ENCODE measurements at regions not wholly inside any gene's neighbourhood (a gene's known extent, or its start where the extent isn't known, plus 50 kb on each side); places are given as distances from the start of the nearest gene placed in this dataset.

DNA sequence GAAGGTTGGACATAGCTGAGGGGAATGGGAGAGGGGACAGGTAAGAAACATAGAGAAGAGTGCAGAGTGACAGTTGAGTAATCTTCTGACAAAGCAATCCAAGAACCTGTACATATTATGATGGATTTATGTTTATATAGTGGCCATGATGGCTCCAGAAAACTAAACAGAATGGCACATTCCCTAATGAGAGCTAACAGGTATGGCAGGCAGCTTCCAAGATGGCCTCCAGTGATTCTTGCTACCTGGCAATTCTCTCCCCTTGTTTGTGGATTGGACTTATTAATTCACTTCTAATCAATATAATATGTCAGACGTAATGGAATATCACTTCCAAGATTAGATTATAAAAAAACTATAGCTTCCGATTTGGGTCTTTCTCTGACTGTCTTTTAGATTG lies 359.5 kb downstream of the DTHD1 start:
- no peak overlapping the region for H3K27ac ChIP-seq (ENCODE audit: extremely low read depth, low read depth, low read length)
- TF ChIP-seq ZNF366 (tag by site-specific recombination; conservative IDR thresholded peaks at IDR 0.05), result no peak
- no peak for TF ChIP-seq BCL11A (tag by site-specific recombination; IDR thresholded peaks at IDR 0.05; ENCODE audit: low read depth)
- TF ChIP-seq SCRT2 (tag by site-specific recombination; IDR thresholded peaks at IDR 0.05), result no peak
- TF ChIP-seq, protein P1, sequence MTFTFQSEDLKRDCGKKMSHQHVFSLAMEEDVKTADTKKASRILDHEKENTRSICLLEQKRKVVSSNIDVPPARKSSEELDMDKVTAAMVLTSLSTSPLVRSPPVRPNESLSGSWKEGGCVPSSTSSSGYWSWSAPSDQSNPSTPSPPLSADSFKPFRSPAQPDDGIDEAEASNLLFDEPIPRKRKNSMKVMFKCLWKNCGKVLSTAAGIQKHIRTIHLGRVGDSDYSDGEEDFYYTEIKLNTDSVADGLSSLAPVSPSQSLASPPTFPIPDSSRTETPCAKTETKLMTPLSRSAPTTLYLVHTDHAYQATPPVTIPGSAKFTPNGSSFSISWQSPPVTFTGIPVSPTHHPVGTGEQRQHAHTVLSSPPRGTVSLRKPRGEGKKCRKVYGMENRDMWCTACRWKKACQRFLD (tag by site-specific recombination; IDR thresholded peaks at IDR 0.05), result no peak
- no peak for TF ChIP-seq ZBTB48 (tag by site-specific recombination; IDR thresholded peaks at IDR 0.05)
- no peak for TF ChIP-seq KLF9 (tag by site-specific recombination; IDR thresholded peaks at IDR 0.05; ENCODE audit: low read depth)
- no peak for TF ChIP-seq REPIN1 (tag by site-specific recombination; IDR thresholded peaks at IDR 0.05; ENCODE audit: low read depth)
- TF ChIP-seq, protein P2, sequence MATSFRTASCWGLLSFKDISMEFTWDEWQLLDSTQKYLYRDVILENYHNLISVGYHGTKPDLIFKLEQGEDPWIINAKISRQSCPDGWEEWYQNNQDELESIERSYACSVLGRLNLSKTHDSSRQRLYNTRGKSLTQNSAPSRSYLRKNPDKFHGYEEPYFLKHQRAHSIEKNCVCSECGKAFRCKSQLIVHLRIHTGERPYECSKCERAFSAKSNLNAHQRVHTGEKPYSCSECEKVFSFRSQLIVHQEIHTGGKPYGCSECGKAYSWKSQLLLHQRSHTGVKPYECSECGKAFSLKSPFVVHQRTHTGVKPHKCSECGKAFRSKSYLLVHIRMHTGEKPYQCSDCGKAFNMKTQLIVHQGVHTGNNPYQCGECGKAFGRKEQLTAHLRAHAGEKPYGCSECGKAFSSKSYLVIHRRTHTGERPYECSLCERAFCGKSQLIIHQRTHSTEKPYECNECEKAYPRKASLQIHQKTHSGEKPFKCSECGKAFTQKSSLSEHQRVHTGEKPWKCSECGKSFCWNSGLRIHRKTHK (tag by site-specific recombination; IDR thresholded peaks at IDR 0.05), result no peak
- no peak for TF ChIP-seq ZNF155 (tag by site-specific recombination; IDR thresholded peaks at IDR 0.05)
- TF ChIP-seq ZNF585B (tag by site-specific recombination; IDR thresholded peaks at IDR 0.05), result no peak
- TF ChIP-seq KLF1 (tag by site-specific recombination; IDR thresholded peaks at IDR 0.05), result no peak
- TF ChIP-seq ZSCAN30 (tag by site-specific recombination; IDR thresholded peaks at IDR 0.05), result no peak
- TF ChIP-seq, protein P3, sequence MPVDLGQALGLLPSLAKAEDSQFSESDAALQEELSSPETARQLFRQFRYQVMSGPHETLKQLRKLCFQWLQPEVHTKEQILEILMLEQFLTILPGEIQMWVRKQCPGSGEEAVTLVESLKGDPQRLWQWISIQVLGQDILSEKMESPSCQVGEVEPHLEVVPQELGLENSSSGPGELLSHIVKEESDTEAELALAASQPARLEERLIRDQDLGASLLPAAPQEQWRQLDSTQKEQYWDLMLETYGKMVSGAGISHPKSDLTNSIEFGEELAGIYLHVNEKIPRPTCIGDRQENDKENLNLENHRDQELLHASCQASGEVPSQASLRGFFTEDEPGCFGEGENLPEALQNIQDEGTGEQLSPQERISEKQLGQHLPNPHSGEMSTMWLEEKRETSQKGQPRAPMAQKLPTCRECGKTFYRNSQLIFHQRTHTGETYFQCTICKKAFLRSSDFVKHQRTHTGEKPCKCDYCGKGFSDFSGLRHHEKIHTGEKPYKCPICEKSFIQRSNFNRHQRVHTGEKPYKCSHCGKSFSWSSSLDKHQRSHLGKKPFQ (tag by site-specific recombination; IDR thresholded peaks at IDR 0.05), result no peak
- TF ChIP-seq ZNF239 (tag by site-specific recombination; IDR thresholded peaks at IDR 0.05), result no peak
- TF ChIP-seq, protein P4, sequence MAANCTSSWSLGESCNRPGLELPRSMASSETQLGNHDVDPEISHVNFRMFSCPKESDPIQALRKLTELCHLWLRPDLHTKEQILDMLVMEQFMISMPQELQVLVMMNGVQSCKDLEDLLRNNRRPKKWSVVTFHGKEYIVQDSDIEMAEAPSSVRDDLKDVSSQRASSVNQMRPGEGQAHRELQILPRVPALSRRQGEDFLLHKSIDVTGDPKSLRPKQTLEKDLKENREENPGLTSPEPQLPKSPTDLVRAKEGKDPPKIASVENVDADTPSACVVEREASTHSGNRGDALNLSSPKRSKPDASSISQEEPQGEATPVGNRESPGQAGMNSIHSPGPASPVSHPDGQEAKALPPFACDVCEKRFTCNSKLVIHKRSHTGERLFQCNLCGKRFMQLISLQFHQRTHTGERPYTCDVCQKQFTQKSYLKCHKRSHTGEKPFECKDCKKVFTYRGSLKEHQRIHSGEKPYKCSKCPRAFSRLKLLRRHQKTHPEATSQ (tag by site-specific recombination; IDR thresholded peaks at IDR 0.05), result no peak
- TF ChIP-seq, protein P5, sequence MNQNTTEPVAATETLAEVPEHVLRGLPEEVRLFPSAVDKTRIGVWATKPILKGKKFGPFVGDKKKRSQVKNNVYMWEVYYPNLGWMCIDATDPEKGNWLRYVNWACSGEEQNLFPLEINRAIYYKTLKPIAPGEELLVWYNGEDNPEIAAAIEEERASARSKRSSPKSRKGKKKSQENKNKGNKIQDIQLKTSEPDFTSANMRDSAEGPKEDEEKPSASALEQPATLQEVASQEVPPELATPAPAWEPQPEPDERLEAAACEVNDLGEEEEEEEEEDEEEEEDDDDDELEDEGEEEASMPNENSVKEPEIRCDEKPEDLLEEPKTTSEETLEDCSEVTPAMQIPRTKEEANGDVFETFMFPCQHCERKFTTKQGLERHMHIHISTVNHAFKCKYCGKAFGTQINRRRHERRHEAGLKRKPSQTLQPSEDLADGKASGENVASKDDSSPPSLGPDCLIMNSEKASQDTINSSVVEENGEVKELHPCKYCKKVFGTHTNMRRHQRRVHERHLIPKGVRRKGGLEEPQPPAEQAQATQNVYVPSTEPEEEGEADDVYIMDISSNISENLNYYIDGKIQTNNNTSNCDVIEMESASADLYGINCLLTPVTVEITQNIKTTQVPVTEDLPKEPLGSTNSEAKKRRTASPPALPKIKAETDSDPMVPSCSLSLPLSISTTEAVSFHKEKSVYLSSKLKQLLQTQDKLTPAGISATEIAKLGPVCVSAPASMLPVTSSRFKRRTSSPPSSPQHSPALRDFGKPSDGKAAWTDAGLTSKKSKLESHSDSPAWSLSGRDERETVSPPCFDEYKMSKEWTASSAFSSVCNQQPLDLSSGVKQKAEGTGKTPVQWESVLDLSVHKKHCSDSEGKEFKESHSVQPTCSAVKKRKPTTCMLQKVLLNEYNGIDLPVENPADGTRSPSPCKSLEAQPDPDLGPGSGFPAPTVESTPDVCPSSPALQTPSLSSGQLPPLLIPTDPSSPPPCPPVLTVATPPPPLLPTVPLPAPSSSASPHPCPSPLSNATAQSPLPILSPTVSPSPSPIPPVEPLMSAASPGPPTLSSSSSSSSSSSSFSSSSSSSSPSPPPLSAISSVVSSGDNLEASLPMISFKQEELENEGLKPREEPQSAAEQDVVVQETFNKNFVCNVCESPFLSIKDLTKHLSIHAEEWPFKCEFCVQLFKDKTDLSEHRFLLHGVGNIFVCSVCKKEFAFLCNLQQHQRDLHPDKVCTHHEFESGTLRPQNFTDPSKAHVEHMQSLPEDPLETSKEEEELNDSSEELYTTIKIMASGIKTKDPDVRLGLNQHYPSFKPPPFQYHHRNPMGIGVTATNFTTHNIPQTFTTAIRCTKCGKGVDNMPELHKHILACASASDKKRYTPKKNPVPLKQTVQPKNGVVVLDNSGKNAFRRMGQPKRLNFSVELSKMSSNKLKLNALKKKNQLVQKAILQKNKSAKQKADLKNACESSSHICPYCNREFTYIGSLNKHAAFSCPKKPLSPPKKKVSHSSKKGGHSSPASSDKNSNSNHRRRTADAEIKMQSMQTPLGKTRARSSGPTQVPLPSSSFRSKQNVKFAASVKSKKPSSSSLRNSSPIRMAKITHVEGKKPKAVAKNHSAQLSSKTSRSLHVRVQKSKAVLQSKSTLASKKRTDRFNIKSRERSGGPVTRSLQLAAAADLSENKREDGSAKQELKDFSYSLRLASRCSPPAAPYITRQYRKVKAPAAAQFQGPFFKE (tag by site-specific recombination; IDR thresholded peaks at IDR 0.05; ENCODE audit: borderline replicate concordance), result no peak
- no peak for TF ChIP-seq YY2 (tag by site-specific recombination; IDR thresholded peaks at IDR 0.05)
- no peak for TF ChIP-seq ZNF174 (tag by site-specific recombination; IDR thresholded peaks at IDR 0.05)
- no peaks in the 10 kb centered on the region for H3K36me3 ChIP-seq (ENCODE audit: control insufficient read depth in 2 of 2, insufficient read depth in 1 of 2, low read length in 2 of 2)
- H3K4me1 ChIP-seq (ENCODE audit: control insufficient read depth, insufficient read depth, low read length), result no peaks in the 10 kb centered on the region
- POLR2A ChIA-PET, result no interaction called here
- CTCF ChIA-PET, result no interaction called here
- no peaks in the 10 kb centered on the region for H3K9me3 ChIP-seq (ENCODE audit: control insufficient read depth, insufficient read depth, low read depth, low read length)
- no peak overlapping the region for H3K4me3 ChIP-seq (ENCODE audit: low read depth, low read length)

Measured in HEK293 (cell line).